ENCODE measurements at regions not wholly inside any gene's neighbourhood (a gene's known extent, or its start where the extent isn't known, plus 50 kb on each side); places are given as distances from the start of the nearest gene placed in this dataset.
"Not testable (repeated sequence)": the region's sequence is repeated elsewhere in the genome, so short reads cannot be mapped to it uniquely, and the experiment has no call there.

DNA sequence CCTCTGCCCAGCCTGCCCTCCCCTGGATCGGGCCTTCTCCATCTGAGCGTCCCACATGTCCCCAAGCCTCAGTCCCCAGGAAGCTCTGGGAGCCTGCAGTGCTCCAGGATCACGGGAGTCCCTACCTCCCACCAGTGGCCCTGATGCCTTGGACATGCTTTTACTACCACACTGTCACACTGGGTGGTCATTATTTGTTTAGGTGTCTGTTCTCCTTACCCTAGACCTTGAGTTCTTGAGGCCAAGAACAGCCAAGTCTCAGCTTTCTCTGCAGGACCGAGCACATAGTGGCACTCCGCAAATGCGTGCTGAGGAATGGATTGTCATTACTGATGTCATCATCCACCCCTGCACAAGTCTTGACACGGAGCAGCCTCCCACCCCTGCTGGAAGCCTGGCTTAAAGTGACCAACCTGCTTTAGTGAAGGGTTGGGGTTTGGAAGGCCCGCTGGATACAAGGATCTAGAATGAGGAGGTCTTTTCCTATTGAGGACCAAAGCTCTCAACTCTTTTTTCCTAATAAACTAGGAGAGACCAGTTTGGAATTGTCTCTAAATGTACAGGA is 132.9 kb upstream of the CRHR1 start:
- DNase-seq, result no peak

DNA sequence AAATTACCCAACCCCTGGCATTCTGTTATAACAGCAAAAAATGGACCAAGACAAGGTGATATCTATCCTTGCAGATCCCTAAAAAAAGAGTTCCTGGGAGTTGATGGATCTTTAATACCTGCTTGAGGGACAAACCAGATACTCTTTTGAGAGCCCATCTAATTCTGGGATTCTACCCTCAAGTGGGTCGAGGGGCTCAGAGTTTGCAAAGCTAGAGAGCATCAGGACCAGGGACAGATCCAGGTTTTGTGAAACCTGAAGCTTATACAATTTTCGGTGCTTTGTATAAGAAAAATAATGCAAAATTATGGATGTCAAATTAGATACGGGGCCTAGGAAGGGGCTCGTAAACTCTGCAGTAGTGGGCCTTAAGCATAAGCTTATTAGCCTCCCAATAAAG is 130.5 kb upstream of the CRHR1 start:
- DNase-seq, result no peak

DNA sequence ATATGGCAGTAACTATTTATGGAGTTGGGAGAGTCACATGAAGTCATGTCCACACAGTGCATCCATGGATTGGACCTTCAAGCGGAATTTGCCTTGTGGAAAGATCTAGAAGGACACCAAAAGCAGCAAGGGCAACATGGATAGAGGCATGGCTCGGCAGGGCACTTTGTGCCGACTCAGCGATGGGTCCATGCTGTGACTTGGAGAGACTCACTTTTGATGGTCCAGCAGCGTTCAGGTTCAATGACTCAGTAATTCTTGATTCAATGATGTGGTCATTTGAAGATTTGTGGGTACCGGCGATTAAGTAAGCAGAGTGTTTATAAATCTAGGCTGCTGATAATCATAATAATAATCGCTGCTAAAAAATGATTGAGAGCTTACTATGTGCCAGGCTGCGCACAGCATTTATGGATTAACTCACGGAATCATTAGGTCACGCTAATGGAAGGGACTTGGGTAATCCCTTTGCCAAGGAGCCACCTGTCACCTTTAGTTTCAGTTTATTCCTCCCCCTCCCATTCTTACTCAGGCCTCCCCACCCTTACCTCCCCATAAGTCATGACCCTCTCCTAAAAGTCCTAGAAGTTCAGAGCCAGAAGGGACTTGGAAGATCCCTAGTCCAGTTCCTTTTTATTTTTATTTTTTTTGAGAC is 127.5 kb upstream of the CRHR1 start:
- no peak for DNase-seq

DNA sequence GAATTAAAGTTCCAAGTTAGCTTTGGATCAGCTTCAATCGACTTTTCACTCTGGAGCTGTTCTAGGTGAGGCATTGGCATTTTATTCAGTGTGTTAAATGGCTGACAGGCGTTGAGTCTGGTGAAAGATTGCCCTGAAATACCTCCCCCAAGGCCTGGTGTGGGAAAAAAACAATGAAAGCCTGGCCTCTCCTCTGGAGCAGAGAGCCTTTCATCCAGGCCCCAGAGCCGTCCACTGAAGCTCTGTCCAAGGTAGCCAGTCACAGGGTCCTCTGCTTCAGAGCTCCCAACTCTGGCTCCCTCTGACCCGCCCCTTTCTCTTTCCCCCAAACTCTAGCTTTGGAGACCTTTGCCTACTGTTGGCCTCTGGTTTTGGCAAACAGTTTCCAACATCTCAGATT is 123.6 kb upstream of the CRHR1 start:
- DNase-seq, result no peak

DNA sequence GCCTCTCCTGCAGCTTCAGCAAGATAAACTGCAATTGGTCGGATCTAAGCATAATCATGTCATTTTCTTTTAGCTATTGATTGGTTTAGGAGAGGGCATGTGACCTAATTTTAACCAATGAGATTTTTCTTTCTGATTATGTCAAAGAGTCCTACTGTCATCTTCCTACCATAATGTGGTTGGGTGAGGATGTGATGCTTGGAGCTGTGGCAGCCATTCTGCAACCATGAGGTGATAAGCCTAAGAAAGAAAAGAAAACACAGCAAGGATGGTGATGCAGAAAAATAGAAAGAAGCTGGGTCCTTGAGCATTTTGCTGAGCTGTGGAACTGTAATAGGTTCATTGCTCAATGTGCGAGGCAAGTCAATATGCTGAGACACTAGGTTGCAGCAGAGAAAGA is 121.7 kb upstream of the CRHR1 start:
- no peak for DNase-seq

DNA sequence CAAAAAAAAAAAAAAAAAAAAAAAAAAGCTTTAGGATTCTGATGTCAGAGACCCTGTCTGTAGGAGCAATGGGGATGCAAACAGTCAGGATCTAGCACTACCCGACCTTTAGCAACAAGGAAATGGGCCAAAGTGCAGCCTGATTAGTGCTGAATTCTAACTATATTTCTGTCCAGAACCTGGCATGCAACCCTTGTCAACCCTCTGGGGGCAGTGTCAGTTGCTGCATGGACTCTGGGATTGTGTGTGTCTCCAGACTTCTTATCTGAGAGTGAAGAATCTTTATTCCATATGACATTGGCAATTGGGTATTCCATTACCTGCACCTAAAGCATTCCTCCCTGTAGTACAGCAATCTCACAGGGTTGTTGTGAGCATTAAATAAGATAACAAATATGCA is 120.3 kb upstream of the CRHR1 start:
- DNase-seq, result no peak

DNA sequence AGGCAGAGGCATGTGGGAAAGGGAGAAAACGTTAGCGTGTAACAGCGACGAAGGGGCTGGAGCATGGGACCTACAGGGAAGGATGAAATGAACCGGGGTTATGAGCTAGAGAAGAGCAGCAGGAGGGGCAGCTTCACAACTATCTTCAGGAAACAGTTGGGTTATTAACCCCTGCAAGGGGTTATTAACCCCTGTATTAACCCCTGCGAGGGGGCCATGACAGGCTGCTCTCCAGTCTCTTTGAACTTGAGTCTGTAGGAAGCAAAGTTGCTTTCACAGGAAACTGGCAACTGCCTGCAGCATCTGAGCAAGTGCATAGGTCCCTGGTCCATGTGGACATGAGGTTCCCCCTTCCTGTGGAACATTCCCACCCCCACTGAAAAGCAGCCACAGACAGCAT is 119.2 kb upstream of the CRHR1 start:
- DNase-seq, result no peak

DNA sequence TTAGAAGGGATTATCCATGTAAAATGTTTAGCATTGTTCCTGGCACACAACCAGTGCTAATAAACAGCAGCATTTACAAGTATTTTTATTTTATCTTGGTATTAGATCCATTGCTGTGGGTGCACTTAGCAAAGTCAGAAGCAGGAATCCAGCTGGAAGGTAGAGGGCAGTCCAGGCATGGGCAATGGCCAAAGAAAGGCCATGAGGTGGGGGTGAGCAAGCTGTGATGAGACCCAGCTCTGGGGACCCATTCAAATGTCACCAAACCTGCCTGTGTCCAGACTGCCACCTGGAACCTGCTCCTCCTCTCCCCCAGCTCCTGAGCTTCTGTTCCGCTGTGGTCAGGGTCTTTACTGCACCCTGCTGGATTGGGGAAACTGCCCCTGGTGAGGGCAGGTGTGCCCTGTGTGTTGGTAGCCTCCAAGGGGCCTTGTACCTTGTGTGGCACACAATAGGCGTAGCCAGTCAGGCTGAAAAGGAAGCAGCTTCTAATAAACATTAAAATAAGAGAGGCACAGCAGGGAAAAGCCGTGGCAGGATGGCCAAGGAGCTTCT is 118.0 kb upstream of the CRHR1 start:
- DNase-seq, result no peak

DNA sequence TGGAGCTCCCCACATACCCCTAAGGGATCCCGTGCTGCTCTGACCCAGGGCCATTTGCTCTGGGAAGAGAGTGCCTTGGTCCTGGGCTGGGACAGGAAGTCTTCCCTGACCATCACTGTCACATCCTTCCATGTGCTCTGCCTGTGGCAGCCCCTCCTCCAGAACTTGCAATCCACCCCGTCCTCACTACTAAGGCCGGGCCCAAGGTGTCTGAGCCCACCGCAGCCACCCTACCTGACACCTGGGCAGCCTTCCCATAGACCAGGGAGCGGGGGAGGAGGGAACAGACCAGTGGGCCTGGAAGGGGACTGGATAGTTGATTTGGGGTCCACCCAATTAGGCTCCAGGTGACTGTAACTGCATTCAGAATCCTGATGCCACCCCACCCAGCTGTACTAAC is 117.5 kb upstream of the CRHR1 start:
- DNase-seq, result no peak

DNA sequence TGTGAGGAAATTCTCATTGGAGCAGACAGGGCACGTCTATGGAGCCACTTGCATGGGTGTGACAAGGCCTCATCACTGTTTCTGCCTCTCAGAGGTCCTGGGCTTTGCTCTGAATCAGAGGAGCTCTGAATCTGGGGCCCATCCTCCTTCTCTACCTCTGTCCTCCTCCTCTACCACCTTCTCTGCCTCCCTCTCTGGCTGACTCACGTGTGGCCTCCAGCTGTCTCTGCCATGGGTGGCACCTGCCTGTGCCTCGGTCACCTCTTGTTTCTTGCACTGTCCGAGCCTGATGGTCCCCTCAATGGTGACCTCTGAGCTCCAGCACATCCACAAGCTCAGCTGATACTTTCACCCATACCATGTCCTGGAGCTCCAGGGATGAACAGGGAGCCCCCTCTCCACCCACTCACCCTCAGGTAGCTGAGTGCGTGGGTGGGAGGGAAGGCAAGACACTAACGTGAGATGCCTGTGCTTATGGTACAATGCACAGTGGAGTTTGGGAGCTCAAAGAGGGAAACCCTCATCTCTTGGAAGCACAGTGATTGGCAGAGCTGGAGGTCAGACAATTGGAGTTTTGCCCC is 116.4 kb upstream of the CRHR1 start:
- DNase-seq, result no peak

DNA sequence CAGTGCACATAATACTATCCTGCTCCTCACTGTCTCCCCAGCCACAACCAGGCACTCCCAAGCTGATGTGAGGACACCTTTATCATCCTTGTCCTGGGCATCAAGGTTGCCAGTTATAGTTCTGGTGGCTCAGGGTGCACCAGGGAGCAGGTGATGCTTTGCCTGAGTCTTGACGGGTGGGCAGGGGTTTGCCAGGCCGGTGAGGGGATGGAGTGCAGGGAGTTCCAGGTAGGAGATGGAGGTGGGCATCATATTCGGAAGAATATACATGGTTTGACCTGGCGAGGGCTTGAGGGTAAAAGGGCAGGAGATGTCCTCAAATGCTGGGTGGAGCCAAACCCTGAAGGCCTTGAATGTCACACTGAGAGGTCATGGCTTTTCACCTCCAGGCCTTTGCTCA is 115.8 kb upstream of the CRHR1 start:
- DNase-seq, result no peak

DNA sequence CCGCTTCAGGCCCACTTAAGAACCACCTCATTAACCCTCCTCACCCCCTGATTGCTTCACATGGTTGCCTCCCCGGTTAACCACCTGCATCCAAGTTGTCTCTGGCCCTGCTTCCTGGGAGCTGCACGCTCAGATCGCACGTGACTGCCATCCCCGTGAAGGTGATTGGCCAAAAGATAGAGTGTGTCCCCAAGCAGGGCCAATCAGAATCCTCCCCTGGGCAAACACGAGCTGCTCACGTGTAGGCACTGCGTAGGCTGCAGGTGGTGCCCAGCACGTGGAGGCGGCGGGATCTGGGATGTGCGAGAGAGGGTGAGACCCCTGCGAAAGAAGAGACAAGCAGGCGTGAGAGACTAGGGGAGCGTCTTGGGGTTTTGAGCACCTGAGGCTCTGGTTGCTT is 111.8 kb upstream of the CRHR1 start:
- no peak for DNase-seq

DNA sequence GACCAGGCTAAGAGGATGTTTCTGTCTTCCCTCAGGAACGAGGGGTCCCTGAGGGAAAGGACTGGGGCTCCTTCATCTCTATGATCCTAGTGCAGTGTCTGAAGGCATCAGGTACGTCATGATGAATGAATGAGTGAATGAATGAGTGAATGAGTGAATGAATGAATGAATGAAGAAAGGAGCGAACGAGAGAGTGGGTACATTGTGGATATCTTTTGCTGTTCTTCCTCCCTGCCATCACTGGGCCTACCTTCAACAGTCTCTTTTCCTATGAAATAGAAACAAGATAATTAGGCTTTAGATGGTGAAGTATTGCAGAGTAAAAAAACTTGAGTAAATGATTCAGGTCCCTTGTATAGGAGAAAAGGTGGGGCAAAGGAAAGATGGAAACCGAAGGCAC is 111.3 kb upstream of the CRHR1 start:
- DNase-seq, result no peak

DNA sequence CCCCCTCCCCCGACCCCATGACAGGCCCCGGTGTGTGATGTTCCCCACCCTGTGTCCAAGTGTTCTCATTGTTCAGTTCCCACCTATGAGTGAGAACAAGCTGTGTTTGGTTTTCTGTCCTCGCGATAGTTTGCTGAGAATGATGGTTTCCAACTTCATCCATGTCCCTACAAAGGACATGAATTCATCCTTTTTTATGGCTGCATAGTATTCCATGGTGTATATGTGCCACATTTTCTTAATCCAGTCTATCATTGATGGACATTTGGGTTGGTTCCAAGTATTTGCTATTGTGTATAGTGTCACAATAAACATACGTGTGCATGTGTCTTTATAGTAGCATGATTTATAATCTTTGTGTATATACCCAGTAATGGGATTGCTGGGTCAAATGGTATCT is 110.4 kb upstream of the CRHR1 start:
- DNase-seq, result not testable (repeated sequence)

DNA sequence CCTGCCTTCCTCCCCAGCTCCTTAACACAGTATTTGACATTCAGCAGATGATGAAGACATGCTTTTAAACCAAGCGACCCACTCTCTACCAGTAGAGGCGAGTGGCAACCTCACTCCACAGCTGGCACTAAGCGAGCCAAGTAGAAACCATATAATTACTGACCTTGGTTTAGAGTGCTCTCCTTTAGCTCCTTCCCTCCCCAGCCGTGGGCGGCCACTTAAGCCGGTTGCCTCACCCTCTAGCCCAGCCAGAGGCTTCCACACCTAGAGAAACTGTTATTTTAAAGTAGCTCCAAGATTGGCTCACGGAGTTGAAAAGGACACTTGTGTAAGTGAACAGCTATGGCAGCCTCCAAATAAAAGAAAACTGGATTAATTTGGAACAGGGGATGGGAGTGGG is 109.1 kb upstream of the CRHR1 start:
- no peak for DNase-seq

DNA sequence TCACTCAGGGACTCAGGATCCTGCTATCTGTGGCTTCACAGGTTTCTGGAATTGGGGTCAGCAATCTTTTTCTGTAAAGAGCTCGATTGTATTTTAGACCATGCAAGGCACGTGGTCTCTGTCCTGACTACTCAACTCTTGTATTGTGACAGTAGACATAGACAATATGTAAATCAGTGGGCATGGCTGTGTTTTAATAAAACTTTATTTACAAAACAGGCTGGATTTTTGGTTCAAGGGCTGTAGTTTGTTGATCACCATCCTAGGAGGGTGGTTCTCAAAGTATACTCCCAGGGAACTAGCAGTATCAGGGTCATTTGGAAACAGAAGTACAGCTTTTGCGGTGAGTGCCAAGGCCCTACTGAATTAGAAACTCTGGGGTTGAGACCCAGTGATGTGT is 108.2 kb upstream of the CRHR1 start:
- DNase-seq, result no peak

DNA sequence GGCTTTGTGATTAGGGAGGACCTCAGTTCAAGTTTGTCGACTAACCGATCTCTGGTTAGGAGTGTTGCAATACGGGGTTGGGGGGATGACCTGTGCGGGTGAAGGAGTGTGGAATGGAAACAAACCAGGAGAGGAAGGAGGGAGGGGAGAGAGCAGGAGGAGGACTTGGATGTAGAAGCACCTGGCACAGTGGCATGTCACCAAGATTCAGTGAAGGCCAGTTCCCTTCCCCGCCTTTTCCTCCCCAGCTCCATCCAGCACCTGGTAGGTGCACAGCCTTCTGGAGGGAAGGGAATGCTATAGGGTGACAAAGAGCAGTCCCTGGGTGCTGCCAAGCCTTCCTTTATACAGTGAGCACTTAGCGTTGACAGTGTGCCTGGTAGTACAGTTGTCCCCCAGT is 107.4 kb upstream of the CRHR1 start:
- no peak for DNase-seq

DNA sequence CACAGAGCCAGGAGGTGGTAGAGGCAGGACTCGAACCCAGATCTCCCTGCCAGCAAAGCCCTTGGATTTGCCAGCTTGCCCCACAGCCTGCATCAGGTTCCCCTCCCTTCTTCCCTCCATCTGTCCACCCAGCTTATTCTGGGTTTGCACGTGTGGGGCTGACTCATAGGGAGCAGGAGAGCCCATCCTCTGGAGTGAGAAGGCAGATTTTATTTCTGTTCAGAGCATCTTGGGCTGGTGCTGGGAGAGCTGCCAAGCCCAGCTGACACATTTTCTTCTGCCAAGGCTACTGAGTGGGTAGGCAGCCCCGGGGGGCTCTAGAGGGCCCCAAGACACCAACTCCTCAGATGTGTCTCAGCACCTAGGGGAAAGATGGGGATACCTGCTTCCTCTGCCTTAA is 106.3 kb upstream of the CRHR1 start:
- DNase-seq, result no peak

DNA sequence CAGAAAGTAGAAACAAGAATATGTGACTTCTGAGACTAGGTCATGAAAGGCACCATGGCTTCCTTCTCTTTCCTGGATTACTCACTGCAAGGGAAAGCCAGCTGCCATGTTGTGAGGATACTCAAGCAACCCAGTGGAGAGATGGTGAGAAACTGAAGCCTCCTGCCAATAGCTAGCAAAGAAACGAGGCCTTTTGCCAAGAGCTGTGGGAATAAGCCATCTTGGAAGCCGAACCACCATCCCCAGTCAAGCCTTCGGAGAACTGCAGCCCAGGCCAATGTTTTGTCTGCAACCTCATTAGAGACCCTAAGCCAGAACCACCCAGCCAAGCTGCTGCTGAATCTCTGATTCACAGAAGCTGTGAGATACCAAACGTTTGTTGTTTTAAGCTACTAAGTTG is 104.7 kb upstream of the CRHR1 start:
- DNase-seq, result no peak

DNA sequence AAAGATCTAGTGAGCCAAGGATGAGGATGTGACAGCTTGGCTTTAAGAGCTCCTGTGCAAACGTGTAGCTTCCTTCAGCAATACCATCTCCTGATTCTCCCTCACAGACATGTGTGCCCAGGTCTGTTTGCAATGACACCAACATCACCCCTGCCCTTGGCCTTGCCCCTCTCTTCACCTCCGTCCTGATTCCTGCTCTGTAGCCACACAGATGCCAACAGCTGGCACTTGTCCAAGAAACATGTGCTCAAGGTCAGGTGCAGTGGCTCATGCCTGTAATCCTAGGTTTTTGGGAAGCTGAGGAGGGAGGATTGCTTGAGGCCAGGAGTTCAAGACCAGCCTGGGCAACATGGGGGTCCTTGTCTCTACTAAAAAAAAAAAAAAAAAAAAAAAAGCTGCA is 103.8 kb upstream of the CRHR1 start:
- no peak for DNase-seq

DNA sequence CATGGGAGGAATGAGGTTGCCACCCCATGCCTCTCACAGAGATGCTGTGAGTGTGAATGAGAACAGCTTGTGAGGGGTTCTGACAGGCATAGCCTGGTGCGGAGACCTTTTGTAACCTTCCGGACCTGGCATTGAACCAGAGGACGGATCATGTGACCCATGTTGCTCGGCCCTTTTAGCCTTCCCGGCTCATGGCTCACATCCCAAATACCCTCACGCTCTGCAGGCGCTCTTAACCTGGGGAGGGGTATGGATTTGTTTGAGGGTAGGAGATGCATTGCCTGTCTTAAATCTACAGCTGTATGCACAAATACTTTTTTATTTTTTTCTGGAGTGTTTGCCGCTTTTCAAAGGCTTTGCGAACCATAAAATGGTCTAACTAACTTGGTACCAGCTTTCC is 102.4 kb upstream of the CRHR1 start:
- DNase-seq, result no peak

DNA sequence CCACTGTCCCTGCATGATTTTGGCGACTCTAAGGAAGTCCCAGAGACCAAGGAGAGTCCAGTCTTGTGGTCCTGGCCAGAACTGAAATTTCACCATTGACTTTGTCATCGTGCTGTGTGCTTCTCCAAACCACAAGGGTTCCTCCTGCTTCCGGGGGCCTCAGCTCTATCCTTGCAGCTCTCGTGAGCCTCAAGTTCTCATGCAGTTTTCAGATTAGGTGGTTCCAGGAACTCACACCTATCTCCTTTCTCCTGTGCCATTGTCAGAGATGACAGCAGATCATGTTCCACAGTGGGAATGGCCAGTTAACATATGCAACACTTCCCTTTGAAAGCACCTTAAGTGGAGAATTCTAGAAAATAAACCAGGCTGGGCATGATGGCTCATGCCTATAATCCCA is 97.9 kb upstream of the CRHR1 start:
- DNase-seq, result no peak

DNA sequence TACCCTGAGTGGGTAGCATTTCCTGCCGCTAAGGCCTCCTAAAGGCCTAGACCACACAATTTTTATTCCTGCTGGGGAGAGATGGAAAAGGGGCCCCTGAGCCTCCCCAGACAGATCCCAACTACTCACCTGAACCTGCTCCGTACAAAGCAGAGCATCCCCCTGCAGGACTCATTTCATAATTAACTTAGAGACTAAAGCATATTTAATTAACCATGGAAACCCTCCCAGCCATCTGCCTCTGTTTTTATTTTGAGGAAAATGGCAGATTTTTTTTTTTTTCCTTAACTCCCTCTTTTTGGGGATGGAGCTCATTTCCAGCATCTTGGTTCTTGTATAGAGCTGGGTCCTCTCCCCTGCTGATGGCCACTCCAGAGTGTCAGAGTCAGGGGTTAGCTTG is 96.5 kb upstream of the CRHR1 start:
- no peak for DNase-seq

DNA sequence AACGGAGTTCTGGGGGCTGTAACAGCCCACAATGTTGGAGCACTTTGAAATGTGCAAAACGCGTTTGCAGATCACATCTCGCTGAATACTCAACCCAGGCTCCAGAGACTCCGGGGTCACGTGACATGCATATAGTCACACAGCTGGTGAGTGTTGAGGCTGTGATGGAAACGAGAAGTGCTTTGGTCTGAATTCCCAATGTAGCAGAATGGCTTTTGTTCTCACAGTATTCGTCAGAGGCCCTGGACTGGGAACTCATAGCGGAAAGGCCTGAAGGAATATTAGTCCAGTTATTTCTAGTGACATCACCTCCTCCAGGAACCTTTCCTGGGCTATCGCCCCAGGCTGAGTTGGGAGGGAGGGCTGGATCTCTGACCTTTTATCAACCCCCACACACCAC is 95.8 kb upstream of the CRHR1 start:
- no peak for DNase-seq

DNA sequence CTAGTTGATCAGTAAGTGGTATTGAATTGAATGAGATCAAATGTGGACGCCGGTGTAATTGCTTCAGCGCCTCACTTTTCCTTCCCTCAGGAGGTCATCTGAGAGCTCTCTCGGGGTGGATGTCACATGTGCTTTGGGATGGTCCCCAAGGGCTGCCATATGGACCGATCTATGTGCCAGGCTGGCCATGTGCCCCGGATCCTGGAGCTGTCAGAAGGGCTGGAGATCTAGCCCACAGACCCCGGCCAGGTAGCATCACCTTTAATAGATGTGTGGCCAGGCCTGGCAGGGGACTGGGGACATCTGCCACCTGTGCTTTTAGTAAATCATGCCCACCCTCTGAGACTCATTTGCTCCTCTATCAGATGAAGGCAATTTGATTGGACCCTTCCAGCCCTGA is 95.3 kb upstream of the CRHR1 start:
- DNase-seq, result no peak

All from CD4-positive, alpha-beta T cell treated with Interleukin-17A for 1 hour (primary cell).